NOMO-1 (cell line): ENCODE measurements at regions not wholly inside any gene's neighbourhood (a gene's known extent, or its start where the extent isn't known, plus 50 kb on each side); places are given as distances from the start of the nearest gene placed in this dataset.
"Not testable (repeated sequence)": the region's sequence is repeated elsewhere in the genome, so short reads cannot be mapped to it uniquely, and the experiment has no call there.

Experiments
- DNase-seq, 2 experiments: peaks; one replicate each; lab custom pipeline; 2025; ENCODE audit not compliant: unreplicated experiment in 2 of 2; lab: John Stamatoyannopoulos, UW

- no peak for DNase-seq
Measured at GRCh38 chr9:2425676-2426075, 195.9 kb upstream of the VLDLR start.

DNA sequence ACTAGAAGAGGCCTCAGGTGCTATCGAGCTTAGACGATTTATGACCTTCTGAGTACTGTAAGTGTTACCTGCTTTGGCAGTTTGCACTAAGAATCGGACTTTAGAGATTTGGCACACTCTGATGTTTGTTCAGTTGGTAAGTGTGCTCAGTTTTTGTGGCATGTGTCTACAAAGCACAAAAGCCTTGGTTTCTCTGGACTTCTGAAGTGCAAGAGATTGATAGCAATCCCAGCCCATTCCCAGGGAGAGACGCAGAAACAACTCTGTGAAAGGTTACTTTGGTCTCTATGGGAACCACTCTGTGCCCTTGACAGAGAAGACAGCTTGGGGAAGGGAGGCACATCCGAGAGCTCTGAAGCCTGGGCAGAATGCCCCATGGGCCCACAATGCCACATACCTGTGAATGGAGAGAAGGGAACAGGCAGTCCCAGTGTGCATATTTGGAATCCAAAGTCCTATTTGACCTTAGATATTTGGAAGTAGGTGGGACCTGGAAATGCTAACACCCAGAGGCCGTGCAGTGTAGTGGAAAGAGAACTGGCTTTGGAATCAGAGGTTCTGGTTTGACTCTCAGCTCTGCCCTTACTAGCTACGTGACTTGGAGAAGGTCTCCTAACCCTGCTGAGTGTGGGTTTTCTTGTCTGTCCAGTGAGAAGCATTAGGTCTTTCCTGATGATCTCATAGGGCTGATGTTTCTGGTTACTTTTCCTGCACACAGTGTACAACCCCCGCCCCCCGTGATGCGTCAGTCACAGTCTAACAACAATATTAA is 194.3 kb upstream of the VLDLR start:
- no peak for DNase-seq

DNA sequence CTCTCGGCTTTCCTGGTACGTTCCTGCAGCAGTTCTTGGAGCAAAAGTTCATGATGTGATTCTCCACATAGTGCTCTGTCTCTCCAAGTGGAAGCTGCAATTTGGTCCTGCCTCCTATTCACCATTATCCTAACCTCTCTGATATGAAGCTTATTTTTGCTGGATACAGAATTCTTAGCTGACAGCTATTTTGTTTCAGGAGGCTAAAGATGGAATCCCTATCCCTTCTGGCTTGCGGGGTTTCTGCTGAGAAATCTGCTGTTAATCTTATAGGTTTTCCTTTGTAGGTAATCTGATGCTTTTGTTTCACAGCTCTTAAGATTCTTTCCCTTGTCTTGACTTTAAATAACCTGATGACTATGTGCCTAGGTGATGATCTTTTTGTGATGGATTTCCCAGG is 181.6 kb upstream of the VLDLR start:
- no peak for DNase-seq

DNA sequence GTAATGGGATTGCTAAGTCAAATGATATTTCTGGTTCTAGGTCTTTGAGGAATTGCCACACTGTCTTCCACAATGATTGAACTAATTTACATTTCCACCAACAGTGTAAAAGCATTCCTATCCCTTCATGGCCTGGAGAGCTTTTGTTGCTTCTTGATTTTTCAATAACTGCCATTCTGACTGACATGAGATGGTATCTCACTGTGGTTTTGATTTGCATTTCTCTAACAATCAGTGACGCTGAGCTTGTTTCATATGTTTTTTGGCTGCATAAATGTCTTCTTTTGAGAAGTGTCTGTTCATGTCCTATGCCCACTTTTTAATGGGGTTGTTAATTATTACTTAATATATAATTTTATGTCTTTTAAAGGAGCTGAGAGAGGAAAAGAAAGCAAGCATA is 177.7 kb upstream of the VLDLR start:
- DNase-seq, result not testable (repeated sequence)

- DNase-seq, result no peak
Measured at GRCh38 chr9:2448193-2448738, 173.3 kb upstream of the VLDLR start.

GRCh38 chr9:2453106-2453505 is 168.5 kb upstream of the VLDLR start:
- DNase-seq, result no peak

- no peak for DNase-seq
Measured at GRCh38 chr9:2453701-2454100, 167.9 kb upstream of the VLDLR start.

- no peak for DNase-seq
Measured at GRCh38 chr9:2459756-2460155, 161.8 kb upstream of the VLDLR start.

DNA sequence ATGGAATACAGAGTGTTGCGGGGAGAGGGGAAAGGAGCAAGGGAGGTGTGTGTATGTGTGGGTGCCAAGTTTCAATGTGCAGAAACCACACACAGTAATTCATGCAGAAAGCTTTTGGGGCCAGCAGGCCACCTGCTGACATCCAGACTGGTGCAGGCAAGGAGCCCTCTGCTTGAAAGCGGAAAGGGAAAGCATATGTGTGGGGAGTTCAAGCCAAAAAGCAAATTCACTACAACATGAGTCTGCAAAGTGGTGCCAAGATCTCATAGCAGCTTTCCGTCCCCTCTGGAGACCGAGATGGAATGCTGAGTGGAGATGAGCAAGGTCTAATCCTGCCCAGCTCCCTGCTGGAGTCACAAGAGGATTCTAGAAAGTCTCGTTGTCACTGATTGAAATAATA is 159.7 kb upstream of the VLDLR start:
- DNase-seq, result no peak

GRCh38 chr9:2464624-2465023 is 157.0 kb upstream of the VLDLR start:
- DNase-seq, result no peak

DNA sequence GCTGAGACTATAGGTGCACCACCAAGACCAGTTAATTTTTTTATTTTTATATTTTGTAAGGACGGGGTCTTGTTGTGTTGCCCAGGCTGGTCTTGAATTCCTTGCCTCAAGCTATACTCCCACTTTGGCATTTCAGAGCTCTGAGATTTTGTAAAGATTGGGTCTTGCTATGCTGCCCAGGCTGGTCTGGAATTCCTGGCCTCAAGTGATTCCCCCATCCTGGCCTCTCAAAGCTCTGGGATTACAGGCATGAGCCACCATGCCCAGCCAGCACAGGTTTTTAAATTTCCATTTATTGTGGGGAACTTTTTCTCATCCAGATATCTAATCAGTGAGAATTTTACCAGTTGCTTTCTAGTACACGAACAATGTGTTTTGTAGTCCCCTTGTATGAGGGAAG is 156.1 kb upstream of the VLDLR start:
- no peak for DNase-seq

DNA sequence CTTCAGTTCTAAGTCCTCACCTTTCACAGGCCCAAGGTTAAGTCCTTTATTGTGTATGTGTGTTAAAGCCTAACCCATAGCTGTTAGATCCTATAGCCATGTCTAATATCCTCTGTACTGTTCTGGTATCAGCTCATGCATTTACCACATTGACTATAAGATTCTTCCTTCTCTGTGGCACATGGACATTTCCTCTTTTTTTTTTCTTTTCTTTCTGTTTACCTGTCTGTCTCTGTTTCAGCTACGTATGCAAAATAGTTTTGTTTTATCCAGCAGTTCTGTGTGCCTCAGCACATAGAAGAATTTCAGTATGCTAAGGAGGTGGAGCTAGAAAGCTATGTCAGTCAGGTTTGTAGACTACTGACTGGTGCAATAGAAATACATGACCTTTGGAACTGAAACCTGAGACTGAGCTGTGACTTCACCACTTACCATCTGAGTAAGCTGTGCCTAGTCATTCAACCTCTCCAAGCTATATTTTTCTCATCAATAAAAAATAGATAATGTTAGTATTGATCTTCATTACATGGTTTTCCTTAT is 155.6 kb upstream of the VLDLR start:
- DNase-seq, result no peak

- DNase-seq, result no peak
Measured at GRCh38 chr9:2466703-2467102, 154.9 kb upstream of the VLDLR start.

DNA sequence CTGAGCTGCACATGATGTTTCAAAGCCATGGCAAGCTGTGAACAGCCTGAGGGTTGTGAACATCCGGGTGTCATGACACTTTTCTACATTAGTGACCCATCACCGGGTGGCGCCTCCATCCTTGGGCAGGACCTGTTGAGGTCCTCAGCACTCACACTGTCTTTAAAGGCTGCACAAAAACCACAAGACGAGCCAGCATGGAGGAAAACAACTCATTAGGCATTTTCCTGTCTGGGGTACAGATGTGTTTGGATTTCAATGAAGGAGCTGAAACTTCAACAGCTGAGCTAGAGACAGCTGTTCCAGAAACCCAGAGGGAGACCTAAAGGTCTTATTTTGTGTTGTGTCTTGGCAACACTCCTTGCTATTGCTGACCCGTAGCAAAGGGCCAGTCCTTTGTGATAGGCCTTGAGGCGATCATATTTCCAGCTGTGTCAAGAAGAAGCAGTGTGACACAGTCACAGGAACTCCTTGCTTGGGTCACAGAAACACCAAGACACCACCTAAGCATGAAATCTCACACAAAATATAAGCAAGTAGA is 151.8 kb upstream of the VLDLR start:
- no peak for DNase-seq

DNA sequence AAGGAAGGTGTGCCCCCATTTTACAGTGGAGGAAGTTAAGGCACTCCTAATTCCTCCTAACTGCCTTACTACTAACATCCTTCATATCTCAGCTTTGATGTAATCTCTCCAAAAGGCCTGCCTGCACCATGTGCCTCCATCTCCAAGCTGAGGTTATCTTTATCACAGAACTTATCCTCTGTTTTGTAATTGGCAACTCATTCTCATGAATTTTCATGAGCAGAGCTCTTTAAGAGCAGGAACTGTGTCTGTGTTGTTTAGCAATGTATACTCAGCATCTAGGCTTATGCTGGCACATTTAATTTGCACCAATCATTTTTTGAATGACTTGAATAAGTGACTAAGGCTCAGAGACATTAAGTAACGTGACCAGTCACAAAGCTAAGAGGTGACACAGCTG is 147.9 kb upstream of the VLDLR start:
- no peak for DNase-seq

- no peak for DNase-seq
Measured at GRCh38 chr9:2477755-2478154, 143.8 kb upstream of the VLDLR start.

DNA sequence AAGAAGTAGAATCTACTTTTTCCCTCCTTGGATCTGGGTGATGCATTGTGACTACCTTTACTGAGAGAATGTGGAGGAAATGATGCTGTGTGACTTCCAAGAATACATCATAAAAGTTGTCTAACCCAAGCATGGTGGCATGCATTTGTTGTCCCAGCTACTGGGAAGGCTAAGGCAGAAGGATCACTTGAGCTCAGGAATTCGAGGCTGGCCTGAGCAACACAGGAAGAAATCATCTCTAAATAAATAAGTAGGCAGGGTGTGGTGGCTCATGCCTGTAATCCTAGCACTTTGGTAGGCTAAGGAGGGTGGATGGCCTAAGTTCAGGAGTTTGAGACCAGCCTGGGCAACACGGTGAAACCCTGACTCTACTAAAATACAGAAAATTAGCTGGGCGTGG is 143.2 kb upstream of the VLDLR start:
- DNase-seq, result no peak

- no peak for DNase-seq
Measured at GRCh38 chr9:2479056-2479565, 142.5 kb upstream of the VLDLR start.

DNA sequence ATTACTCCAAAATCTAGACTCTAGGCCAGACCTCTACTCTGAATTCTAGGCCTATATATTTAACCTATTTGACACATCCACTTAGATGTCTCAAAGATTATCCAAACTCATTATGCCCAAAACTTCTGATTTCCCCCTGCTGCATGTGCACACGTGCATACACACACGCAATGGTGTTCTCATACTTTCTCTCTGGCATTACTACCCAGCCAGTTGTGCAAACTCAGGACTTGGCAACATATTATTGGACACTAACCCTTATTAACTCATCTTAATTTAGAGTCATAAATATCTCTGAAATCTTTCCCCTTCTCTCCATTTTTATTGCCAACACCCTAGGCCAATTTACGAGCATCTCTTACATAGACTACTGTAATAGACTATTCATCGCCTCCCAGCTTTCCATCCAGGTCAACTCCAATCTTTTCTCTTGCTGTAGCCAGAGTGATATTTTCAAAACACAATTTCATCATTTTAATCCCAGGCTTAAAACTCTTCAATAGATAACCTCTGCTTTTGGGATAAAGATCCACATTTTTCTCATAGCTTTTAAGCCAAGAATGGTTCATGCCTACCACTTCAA is 141.2 kb upstream of the VLDLR start:
- DNase-seq, result no peak

- DNase-seq, result no peak
Measured at GRCh38 chr9:2481216-2481615, 140.4 kb upstream of the VLDLR start.

DNA sequence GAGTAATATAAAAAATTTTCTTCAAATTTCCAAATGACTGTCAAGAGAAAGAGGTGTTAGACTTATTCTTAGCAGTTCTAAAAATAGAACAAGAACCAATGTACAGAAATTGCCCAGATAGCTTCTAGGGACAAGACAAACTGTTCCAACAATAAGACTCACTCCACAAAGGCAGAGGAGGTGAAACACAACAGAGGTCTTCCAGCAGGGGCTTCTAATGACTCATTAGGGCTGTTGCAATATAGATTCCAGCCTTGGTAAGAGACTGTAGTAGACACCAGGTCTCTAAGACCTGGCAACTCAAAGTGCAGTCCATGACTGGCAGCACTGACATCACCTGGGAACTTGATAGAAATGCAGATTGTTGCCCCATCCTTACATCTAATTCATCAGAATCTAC is 134.6 kb upstream of the VLDLR start:
- DNase-seq, result no peak

DNA sequence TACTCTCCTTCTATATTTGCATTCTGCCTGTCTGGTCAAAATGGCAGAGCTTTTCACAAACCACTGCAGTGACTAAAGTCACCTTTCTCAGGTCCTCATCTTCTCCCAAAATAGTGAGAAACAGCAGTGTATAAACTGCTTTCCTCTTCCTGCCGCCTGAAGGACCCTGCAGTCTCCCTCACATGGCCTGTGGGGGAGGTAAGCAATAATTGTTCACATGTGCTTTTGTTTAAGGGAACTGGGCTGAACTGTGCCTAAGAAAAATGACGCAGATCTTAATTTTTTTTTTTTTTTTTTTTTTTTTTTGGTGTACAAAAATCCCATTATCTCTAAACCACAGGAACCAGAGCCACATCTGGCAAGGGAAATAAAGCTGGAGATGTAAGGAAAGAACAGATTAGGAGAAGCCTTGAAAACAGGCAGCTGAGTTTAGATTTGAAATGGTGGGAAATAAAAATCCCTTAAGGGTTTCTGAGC is 131.7 kb upstream of the VLDLR start:
- DNase-seq, result no peak
